Spleen (tissue), 11 donors: ENCODE measurements at regions not wholly inside any gene's neighbourhood (a gene's known extent, or its start where the extent isn't known, plus 50 kb on each side); places are given as distances from the start of the nearest gene placed in this dataset.

Experiments
- DNase-seq: peaks from one replicate; pipeline ENCODE4 v3.0.0-alpha.2; 2020
- H3K27ac ChIP-seq, 8 donors: fragments of 200-600 bp; sonication (generic) in 7 of 8; 1 replicate in 4 of 8; 2 replicates in 4 of 8; pipeline versions ENCODE4 v1.5.0 to v1.8.0; 2016 to 2021; ENCODE audit warnings: inconsistent platforms in 4 of 8, mild to moderate bottlenecking in 4 of 8, moderate library complexity in 1 of 8
- H3K27me3 ChIP-seq, 7 donors: fragments of 200-600 bp; sonication (generic) in 6 of 7; replicated peaks in 1 of 7; 1 replicate in 4 of 7; 2 replicates in 3 of 7; pipeline versions ENCODE4 v1.5.0 to v1.8.0; 2016 to 2021; ENCODE audit warnings: inconsistent platforms in 3 of 7, mild to moderate bottlenecking in 1 of 7
- H3K36me3 ChIP-seq, 6 donors: fragments of 200-600 bp; sonication (generic) in 5 of 6; 1 replicate in 4 of 6; 2 replicates in 2 of 6; pipeline versions ENCODE4 v1.5.0 to v1.8.0; 2016 to 2021; ENCODE audit warnings: inconsistent platforms in 2 of 6
- H3K4me1 ChIP-seq, 6 donors: fragments of 200-600 bp; sonication (generic) in 5 of 6; 1 replicate in 3 of 6; 2 replicates in 3 of 6; pipeline versions ENCODE4 v1.5.0 to v1.8.0; 2016 to 2021; ENCODE audit warnings: inconsistent platforms in 3 of 6
- H3K4me3 ChIP-seq, 8 donors: fragments of 200-600 bp; sonication (generic) in 7 of 8; 1 replicate in 4 of 8; 2 replicates in 4 of 8; pipeline versions ENCODE4 v1.5.0 to v1.8.0; 2016 to 2021; ENCODE audit warnings: inconsistent platforms in 4 of 8, mild to moderate bottlenecking in 4 of 8, moderate library complexity in 2 of 8
- H3K9me3 ChIP-seq, 8 donors: fragments of 200-600 bp; sonication (generic) in 7 of 8; 1 replicate in 4 of 8; 2 replicates in 4 of 8; pipeline versions ENCODE4 v1.5.0 to v1.8.0; 2016 to 2021; ENCODE audit warnings: inconsistent platforms in 4 of 8
- POLR2A ChIP-seq, 3 donors: fragments of 450-650 bp; IDR thresholded peaks; one replicate each; pipeline ENCODE4 v1.5.1; 2017; ENCODE audit warnings: antibody characterized with exemption in 3 of 3, mild to moderate bottlenecking in 1 of 3
- POLR2AphosphoS5 ChIP-seq, 3 donors: sonication (generic); formaldehyde crosslinking; IDR thresholded peaks; one replicate each; pipeline ENCODE4 v1.5.1; 2017; ENCODE audit warnings: antibody characterized with exemption in 3 of 3
- WGBS, 5 donors: extraction: QIAGEN DNeasy Blood & Tissue Kit in 3 of 5; methylation state at CpG; one replicate each; pipeline versions ENCODE4 v1.1.5 to v1.1.7; 2013 to 2018; 5-methylcytosine and 5-hydroxymethylcytosine counted together
- intact Hi-C: fragments of 100-400 bp; cut with DNase I; formaldehyde crosslinking; loops from one replicate; pipeline ENCODE4 v1.15.0; 2023; ENCODE audit warnings: low total_unique reads
- TF ChIP-seq, protein P1 (sequence below), 11 experiments: fragments of 200-600 bp in 7 of 11; fragments of 450-650 bp in 4 of 11; sonication (generic) in 4 of 11; IDR thresholded peaks in 8 of 11; conservative IDR thresholded peaks in 3 of 11; 1 replicate in 7 of 11; 2 replicates in 4 of 11; pipeline versions ENCODE4 v1.4.0 to v1.8.0; 2016 to 2021; ENCODE audit warnings: antibody characterized with exemption in 11 of 11, inconsistent platforms in 4 of 11, mild to moderate bottlenecking in 1 of 11
- donor health status: healthy with polysubstance abuse.
- donor health status: DM: no; HTN: no; CAD: no; lungs with moderate emphysema.
- donor health status: DM: no; HTN: no; CAD: no.
- donor health status: Bipolar disorder and iron deficiency.
- donor health status: healthy.
- donor health status: DM: no; HTN: no; CAD: no.
- donor health status: DM: yes; HTN: yes; CAD: no.

DNA sequence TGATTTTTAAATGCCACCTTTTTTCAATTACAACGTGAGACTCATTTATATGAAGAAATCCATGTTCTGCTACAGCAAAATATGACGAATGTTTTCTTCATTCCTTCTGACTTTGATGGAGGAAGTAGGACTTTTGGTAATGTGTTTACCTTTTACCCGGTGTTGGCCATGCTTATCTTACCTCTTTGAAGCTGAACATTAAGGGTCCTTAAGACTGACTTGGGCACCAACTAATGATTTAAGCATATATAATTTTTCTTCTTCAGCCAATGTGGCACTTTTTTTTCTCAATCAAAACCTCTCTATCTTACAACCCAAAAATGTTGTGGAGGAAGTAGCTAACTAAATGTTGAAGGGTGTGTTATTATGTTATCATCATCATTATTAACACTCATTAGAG is 337.5 kb downstream of the EPHA7 start:
- 62 to 69% (median 66%) methylated on average over 3 of the region's 3 CpGs for WGBS, 5 donors

DNA sequence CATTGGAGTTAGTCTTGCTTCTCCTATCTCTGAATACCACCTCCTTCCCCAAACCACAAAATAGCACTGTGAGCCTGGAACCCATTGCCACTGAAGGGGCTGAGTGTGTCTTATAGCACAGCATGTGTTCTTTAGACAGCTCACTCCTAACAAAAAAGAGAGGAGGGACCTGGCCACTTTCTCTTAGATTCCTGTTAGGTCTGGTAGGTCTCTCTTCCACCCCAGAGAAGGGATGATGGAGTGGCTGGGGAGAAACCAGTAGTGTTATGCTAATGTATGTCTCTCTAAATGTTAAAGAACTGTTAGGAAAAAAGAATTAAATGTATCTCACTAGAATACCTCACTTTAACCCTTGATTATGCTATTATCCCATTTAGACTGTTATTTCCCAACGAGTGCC is 340.3 kb downstream of the EPHA7 start:
- no peak overlapping the region for H3K27ac ChIP-seq
- intact Hi-C loops, result no loop called here
- no peak for TF ChIP-seq POLR2AphosphoS5 (IDR thresholded peaks at IDR 0.05)
- TF ChIP-seq, protein P1, sequence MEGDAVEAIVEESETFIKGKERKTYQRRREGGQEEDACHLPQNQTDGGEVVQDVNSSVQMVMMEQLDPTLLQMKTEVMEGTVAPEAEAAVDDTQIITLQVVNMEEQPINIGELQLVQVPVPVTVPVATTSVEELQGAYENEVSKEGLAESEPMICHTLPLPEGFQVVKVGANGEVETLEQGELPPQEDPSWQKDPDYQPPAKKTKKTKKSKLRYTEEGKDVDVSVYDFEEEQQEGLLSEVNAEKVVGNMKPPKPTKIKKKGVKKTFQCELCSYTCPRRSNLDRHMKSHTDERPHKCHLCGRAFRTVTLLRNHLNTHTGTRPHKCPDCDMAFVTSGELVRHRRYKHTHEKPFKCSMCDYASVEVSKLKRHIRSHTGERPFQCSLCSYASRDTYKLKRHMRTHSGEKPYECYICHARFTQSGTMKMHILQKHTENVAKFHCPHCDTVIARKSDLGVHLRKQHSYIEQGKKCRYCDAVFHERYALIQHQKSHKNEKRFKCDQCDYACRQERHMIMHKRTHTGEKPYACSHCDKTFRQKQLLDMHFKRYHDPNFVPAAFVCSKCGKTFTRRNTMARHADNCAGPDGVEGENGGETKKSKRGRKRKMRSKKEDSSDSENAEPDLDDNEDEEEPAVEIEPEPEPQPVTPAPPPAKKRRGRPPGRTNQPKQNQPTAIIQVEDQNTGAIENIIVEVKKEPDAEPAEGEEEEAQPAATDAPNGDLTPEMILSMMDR (IDR thresholded peaks at IDR 0.05 in 8 of 11, conservative IDR thresholded peaks at IDR 0.05 in 3 of 11), result no peak
- TF ChIP-seq POLR2A (IDR thresholded peaks at IDR 0.05), result no peak
- H3K9me3 ChIP-seq, result peaks cover 0 to 12% (median 2%) of the 10 kb centered on the region in 8 donors
- DNase-seq, result no peak
- 45 to 78% (median 66%) methylated on average over 1 of the region's 1 CpG for WGBS, 5 donors
- H3K4me3 ChIP-seq, result no peak overlapping the region
- no peaks in the 10 kb centered on the region for H3K4me1 ChIP-seq
- H3K27me3 ChIP-seq, result no peaks in the 10 kb centered on the region
- no peaks in the 10 kb centered on the region for H3K36me3 ChIP-seq

More for the DNA sequence above, 337.5 kb downstream of the EPHA7 start:
- no peaks in the 10 kb centered on the region for H3K27me3 ChIP-seq
- no peak overlapping the region for H3K27ac ChIP-seq
- DNase-seq, result no peak
- H3K4me1 ChIP-seq, result no peaks in the 10 kb centered on the region
- intact Hi-C loops, result no loop called here
- no peaks in the 10 kb centered on the region for H3K36me3 ChIP-seq
- no peak overlapping the region for H3K4me3 ChIP-seq
- H3K9me3 ChIP-seq, result peaks cover 0 to 4% (median 0%) of the 10 kb centered on the region in 8 donors
- TF ChIP-seq POLR2A (IDR thresholded peaks at IDR 0.05), result no peak
- TF ChIP-seq POLR2AphosphoS5 (IDR thresholded peaks at IDR 0.05), result no peak
- TF ChIP-seq, protein P1 (IDR thresholded peaks at IDR 0.05 in 8 of 11, conservative IDR thresholded peaks at IDR 0.05 in 3 of 11), result no peak

DNA sequence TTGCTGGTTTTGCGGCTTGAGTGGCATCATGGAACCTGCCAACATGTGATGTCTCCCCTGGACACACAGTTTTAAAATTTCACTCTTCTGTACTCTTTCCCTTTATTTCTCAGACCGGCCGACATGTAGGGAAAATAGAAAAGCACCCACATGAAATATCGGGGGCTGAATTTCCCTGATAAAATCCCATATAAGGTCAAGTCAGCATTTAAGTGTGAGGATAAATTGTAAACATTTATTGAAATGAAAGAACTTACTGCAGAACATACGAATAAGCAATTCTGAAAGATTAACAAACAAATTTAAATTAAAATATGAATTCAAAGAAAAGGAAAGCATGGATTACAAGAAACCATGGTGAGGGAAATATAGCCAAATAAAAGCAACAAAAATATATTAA is 345.5 kb downstream of the EPHA7 start:
- 90 to 97% (median 93%) methylated on average over 5 of the region's 5 CpGs for WGBS, 5 donors
- Histone ChIP-seq H3K4me3 (no peak overlapping the region), H3K9me3 (peaks cover 0 to 25% (median 12%) of the 10 kb centered on the region in 8 donors), H3K27ac (no peak overlapping the region), H3K27me3 (no peaks in the 10 kb centered on the region), H3K4me1 (no peaks in the 10 kb centered on the region), H3K36me3 (no peaks in the 10 kb centered on the region)
- TF ChIP-seq POLR2A (IDR thresholded peaks at IDR 0.05), result no peak
- TF ChIP-seq, protein P1 (IDR thresholded peaks at IDR 0.05 in 8 of 11, conservative IDR thresholded peaks at IDR 0.05 in 3 of 11), result no peak
- TF ChIP-seq POLR2AphosphoS5 (IDR thresholded peaks at IDR 0.05), result no peak
- intact Hi-C loops, result no loop called here
- DNase-seq, result no peak

DNA sequence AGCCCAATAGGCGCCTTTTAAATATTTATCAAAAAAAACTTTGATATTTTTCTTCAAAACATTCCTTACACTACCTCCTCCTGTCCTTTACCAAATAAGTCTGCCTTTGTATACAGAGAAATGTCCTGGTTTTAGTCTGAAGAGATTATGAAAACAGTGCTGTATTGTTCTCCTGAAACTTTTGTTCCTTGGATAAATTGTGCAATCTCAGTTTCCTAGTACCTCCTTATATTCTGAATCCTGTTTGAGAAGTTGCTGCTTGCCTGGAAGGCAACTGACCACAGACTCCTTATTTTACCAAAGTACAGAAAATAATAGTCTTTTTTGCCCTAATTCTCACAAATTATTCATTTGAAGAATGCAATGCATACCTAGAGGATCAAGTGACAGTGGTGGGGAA is 349.5 kb downstream of the EPHA7 start:
- 81 to 98% (median 85%) methylated on average over 1 of the region's 1 CpG for WGBS, 5 donors
- no peaks in the 10 kb centered on the region for H3K27me3 ChIP-seq
- no peaks in the 10 kb centered on the region for H3K4me1 ChIP-seq
- H3K36me3 ChIP-seq, result no peaks in the 10 kb centered on the region
- no peak for DNase-seq
- intact Hi-C loops, result no loop called here
- no peak overlapping the region for H3K4me3 ChIP-seq
- no peak overlapping the region for H3K27ac ChIP-seq
- H3K9me3 ChIP-seq, result peaks cover 0 to 20% (median 12%) of the 10 kb centered on the region in 8 donors
- TF ChIP-seq, protein P1 (IDR thresholded peaks at IDR 0.05 in 8 of 11, conservative IDR thresholded peaks at IDR 0.05 in 3 of 11), result no peak
- TF ChIP-seq POLR2AphosphoS5 (IDR thresholded peaks at IDR 0.05), result no peak
